ENCODE measurements at regions not wholly inside any gene's neighbourhood (a gene's known extent, or its start where the extent isn't known, plus 50 kb on each side); places are given as distances from the start of the nearest gene placed in this dataset.

DNA sequence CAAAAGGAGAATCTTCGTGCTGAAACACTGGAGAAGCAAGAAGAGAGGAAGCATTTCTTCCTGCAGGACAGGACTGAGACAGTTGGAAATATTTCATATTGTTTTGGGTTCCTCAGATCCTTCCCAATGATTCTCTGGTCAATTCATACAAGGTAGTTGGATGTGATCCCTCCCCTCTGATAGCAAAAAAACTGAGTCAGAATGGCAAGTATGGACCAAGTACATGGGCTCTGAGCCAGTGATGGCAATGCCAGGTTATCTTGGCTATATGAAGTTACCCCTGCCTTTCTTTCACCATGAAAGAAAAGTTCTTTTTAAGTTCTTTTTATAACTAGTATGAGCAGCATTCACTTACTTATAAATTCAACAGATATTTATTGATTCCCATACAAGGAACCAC lies 124.4 kb upstream of the PTPRZ1 start:
- no peak for DNase-seq (ENCODE audit: low read depth, low spot score)
- no TSS peak for BruUV-seq (replicated peaks)
- H3K9me3 ChIP-seq (ENCODE audit: control insufficient read depth, insufficient read depth, low read depth, low read length): no peaks in the 10 kb centered on the region
- H3K27ac ChIP-seq (ENCODE audit: low read length): no peak overlapping the region
- no peak for ATAC-seq
- intact Hi-C loops (cut with micrococcal nuclease; ENCODE audit: unreplicated experiment): no loop called here
- peaks cover under 1% of the 10 kb centered on the region; the same call in 1 of the 2 replicates for H3K27me3 ChIP-seq (ENCODE audit: control insufficient read depth, insufficient read depth, low read length)
- TF ChIP-seq TCF7L2 (IDR thresholded peaks at IDR 0.05; ENCODE audit: low read depth, low read length) (no peak), POLR2AphosphoS5 (IDR thresholded peaks at IDR 0.05; ENCODE audit: low read depth, low read length) (no peak), SIN3A (IDR thresholded peaks at IDR 0.05; ENCODE audit: borderline replicate concordance, insufficient read depth, low read depth, low read length) (no peak), REST (IDR thresholded peaks at IDR 0.05; ENCODE audit: insufficient read depth in 1 of 2, low read depth in 2 of 2, low read length in 1 of 2) (no peak)
- TF ChIP-seq, protein P1, sequence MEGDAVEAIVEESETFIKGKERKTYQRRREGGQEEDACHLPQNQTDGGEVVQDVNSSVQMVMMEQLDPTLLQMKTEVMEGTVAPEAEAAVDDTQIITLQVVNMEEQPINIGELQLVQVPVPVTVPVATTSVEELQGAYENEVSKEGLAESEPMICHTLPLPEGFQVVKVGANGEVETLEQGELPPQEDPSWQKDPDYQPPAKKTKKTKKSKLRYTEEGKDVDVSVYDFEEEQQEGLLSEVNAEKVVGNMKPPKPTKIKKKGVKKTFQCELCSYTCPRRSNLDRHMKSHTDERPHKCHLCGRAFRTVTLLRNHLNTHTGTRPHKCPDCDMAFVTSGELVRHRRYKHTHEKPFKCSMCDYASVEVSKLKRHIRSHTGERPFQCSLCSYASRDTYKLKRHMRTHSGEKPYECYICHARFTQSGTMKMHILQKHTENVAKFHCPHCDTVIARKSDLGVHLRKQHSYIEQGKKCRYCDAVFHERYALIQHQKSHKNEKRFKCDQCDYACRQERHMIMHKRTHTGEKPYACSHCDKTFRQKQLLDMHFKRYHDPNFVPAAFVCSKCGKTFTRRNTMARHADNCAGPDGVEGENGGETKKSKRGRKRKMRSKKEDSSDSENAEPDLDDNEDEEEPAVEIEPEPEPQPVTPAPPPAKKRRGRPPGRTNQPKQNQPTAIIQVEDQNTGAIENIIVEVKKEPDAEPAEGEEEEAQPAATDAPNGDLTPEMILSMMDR (IDR thresholded peaks at IDR 0.05): no peak
- no peaks in the 10 kb centered on the region for H3K4me1 ChIP-seq (ENCODE audit: control insufficient read depth, insufficient read depth, low read length)
- CTCF ChIA-PET: no interaction called here
- in situ Hi-C loops (cut with HindIII; ENCODE audit: low pct_unique_long_range_greater_than_20kb, low sequenced_read_pairs): no loop called here
- POLR2A ChIA-PET: no interaction called here
- H3K36me3 ChIP-seq (ENCODE audit: control insufficient read depth, insufficient read depth, low read length): no peaks in the 10 kb centered on the region
- H3K4me3 ChIP-seq (ENCODE audit: low read depth in 2 of 2, low read length in 2 of 2): no peak overlapping the region

DNA sequence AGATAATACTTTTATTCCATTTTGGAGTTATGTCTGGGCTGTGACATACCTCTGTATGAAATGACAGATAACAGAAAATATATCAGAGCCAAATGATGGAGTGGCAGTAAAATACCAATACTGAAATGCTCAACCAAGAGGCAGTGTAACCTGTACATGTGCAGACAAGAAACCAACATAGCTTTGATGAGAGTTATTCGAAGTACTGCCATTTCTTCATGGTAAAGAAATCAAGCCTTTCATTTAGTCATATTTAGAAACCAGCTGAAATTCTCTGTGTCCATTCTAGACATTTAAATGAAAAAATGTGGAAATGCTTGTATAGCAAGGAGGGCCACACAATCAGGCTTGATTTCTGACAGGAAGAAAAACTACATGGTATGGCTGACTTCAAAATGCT lies 127.1 kb upstream of the PTPRZ1 start:
- Histone ChIP-seq H3K36me3 (ENCODE audit: control insufficient read depth, insufficient read depth, low read length) (no peaks in the 10 kb centered on the region), H3K4me1 (ENCODE audit: control insufficient read depth, insufficient read depth, low read length) (no peaks in the 10 kb centered on the region), H3K9me3 (ENCODE audit: control insufficient read depth, insufficient read depth, low read depth, low read length) (no peaks in the 10 kb centered on the region), H3K27me3 (ENCODE audit: control insufficient read depth, insufficient read depth, low read length) (no peaks in the 10 kb centered on the region; the same call in 1 of the 2 replicates), H3K4me3 (ENCODE audit: low read depth in 2 of 2, low read length in 2 of 2) (no peak overlapping the region), H3K27ac (ENCODE audit: low read length) (no peak overlapping the region)
- BruUV-seq (replicated peaks): no TSS peak
- ATAC-seq (no peak), DNase-seq (ENCODE audit: low read depth, low spot score) (no peak)
- TF ChIP-seq SIN3A (IDR thresholded peaks at IDR 0.05; ENCODE audit: borderline replicate concordance, insufficient read depth, low read depth, low read length): no peak
- no peak for TF ChIP-seq TCF7L2 (IDR thresholded peaks at IDR 0.05; ENCODE audit: low read depth, low read length)
- TF ChIP-seq, protein P1 (IDR thresholded peaks at IDR 0.05): no peak
- no peak for TF ChIP-seq POLR2AphosphoS5 (IDR thresholded peaks at IDR 0.05; ENCODE audit: low read depth, low read length)
- no peak for TF ChIP-seq REST (IDR thresholded peaks at IDR 0.05; ENCODE audit: insufficient read depth in 1 of 2, low read depth in 2 of 2, low read length in 1 of 2)
- ChIA-PET POLR2A (no interaction called here), CTCF (no interaction called here)
- intact Hi-C loops (cut with micrococcal nuclease; ENCODE audit: unreplicated experiment): no loop called here
- in situ Hi-C loops (cut with HindIII; ENCODE audit: low pct_unique_long_range_greater_than_20kb, low sequenced_read_pairs): no loop called here
